ENCODE measurements at regions not wholly inside any gene's neighbourhood (a gene's known extent, or its start where the extent isn't known, plus 50 kb on each side); places are given as distances from the start of the nearest gene placed in this dataset.

DNA sequence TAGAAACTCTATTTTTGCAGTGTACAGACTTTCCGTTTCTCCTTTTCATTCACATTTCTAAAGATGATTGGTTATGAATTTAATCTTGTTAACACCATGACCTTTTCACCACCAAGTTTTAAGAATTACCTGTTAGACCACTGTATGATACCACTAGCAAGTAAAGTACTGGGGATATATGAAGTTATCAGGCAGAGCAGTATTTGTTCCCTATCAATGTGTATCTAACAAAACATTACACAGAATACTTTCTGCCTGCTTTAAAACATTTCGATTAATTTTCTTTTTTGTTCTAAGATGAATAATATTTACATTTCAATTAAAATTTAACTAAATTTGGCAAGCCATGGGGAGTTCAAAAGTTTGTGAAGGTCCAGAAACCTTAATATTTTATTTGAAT, 49.9 kb upstream of the AHR start:
- TF ChIP-seq, protein P1, sequence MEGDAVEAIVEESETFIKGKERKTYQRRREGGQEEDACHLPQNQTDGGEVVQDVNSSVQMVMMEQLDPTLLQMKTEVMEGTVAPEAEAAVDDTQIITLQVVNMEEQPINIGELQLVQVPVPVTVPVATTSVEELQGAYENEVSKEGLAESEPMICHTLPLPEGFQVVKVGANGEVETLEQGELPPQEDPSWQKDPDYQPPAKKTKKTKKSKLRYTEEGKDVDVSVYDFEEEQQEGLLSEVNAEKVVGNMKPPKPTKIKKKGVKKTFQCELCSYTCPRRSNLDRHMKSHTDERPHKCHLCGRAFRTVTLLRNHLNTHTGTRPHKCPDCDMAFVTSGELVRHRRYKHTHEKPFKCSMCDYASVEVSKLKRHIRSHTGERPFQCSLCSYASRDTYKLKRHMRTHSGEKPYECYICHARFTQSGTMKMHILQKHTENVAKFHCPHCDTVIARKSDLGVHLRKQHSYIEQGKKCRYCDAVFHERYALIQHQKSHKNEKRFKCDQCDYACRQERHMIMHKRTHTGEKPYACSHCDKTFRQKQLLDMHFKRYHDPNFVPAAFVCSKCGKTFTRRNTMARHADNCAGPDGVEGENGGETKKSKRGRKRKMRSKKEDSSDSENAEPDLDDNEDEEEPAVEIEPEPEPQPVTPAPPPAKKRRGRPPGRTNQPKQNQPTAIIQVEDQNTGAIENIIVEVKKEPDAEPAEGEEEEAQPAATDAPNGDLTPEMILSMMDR (IDR thresholded peaks at IDR 0.05; ENCODE audit: low read depth, low read length) = no peak
- Histone ChIP-seq H3K4me3 (no peak overlapping the region), H3K9me3 (ENCODE audit: low read depth) (no peaks in the 10 kb centered on the region), H3K27ac (no peak overlapping the region), H3K27me3 (no peaks in the 10 kb centered on the region), H3K4me1 (ENCODE audit: low read depth) (no peaks in the 10 kb centered on the region), H3K36me3 (no peaks in the 10 kb centered on the region)
- no peak for DNase-seq (ENCODE audit: low read depth in 1 of 2, low spot score in 1 of 2)

All from cardiac muscle cell (in vitro differentiated cells and primary cell).